Sigmoid colon (tissue), 6 donors: ENCODE measurements at regions not wholly inside any gene's neighbourhood (a gene's known extent, or its start where the extent isn't known, plus 50 kb on each side); places are given as distances from the start of the nearest gene placed in this dataset.
A peak's percentile ranks its signal among the peaks of the same experiment; 100 is the strongest.

Experiments
- DNase-seq: peaks from one replicate; pipeline ENCODE4 v3.0.0-alpha.2; 2019
- H3K27ac ChIP-seq, 4 donors: fragments of 200-600 bp; sonication (generic); one replicate each; pipeline ENCODE4 v1.5.1; 2016 to 2019; ENCODE audit warnings: mild to moderate bottlenecking in 1 of 4
- H3K27me3 ChIP-seq, 3 donors: fragments of 200-600 bp; sonication (generic); one replicate each; pipeline ENCODE4 v1.5.1; 2019; ENCODE audit warnings: mild to moderate bottlenecking in 1 of 3
- H3K36me3 ChIP-seq, 4 donors: fragments of 200-600 bp; sonication (generic); one replicate each; pipeline ENCODE4 v1.5.1; 2016 to 2019
- H3K4me1 ChIP-seq, 4 donors: fragments of 200-600 bp; sonication (generic); one replicate each; pipeline ENCODE4 v1.5.1; 2017 to 2019
- H3K4me3 ChIP-seq, 4 donors: fragments of 200-600 bp; sonication (generic); one replicate each; pipeline ENCODE4 v1.5.1; 2017 to 2019; ENCODE audit warnings: mild to moderate bottlenecking in 2 of 4, moderate library complexity in 1 of 4
- H3K9me3 ChIP-seq, 4 donors: fragments of 200-600 bp in 3 of 4; sonication (generic) in 3 of 4; one replicate each; pipeline versions ENCODE4 v1.5.1 to v1.6.1; 2013 to 2019
- EP300 ChIP-seq, 4 donors: sonication (generic); formaldehyde crosslinking; IDR thresholded peaks; one replicate each; pipeline ENCODE4 v1.6.1; 2017; ENCODE audit warnings: antibody characterized with exemption in 4 of 4
- POLR2A ChIP-seq, 2 donors: fragments of 450-650 bp; IDR thresholded peaks; one replicate each; pipeline ENCODE4 v1.6.1; 2016; ENCODE audit warnings: antibody characterized with exemption in 2 of 2, mild to moderate bottlenecking in 2 of 2, moderate library complexity in 2 of 2
- POLR2AphosphoS5 ChIP-seq, 4 donors: sonication (generic); formaldehyde crosslinking; IDR thresholded peaks; one replicate each; pipeline ENCODE4 v1.6.1; 2017; ENCODE audit warnings: antibody characterized with exemption in 4 of 4
- WGBS, 2 donors: extraction: QIAGEN DNeasy Blood & Tissue Kit; methylation state at CpG; one replicate each; pipeline ENCODE4 v1.1.7; 2013; 5-methylcytosine and 5-hydroxymethylcytosine counted together
- intact Hi-C: fragments of 100-400 bp; cut with DNase I; formaldehyde crosslinking; loops from one replicate; pipeline ENCODE4 v1.15.1; 2023
- TF ChIP-seq, protein P1 (sequence below), 4 experiments: fragments of 450-650 bp in 3 of 4; fragments of 200-600 bp in 1 of 4; IDR thresholded peaks; one replicate each; pipeline ENCODE4 v1.5.1; 2016 to 2019; ENCODE audit warnings: antibody characterized with exemption in 4 of 4, mild to moderate bottlenecking in 3 of 4, moderate library complexity in 2 of 4
- donor health status: healthy with polysubstance abuse.
- donor health status: healthy.

DNA sequence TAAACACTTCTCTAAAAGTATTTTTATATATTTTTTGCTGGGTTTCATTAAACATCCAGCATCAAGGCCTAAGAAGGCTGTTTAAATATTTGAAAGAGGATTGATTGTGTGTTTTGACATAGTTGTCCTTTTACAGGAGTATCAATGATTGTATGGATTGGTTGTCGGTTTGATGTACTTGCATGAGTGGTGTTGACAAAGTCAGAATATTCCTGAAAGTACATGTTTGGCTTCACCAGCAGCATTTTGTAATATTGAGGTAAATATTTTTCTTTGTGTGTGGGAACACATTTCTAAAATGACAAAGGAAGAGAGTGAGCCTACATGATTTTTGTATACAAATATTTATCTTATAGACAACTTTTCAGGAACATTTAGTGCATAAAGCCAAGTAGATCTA is 269.7 kb downstream of the PTBP2 start:
- 75 to 86% methylated on average over 1 of the region's 1 CpG for WGBS, 2 donors
- H3K9me3 ChIP-seq, result no peaks in the 10 kb centered on the region
- DNase-seq, result no peak
- H3K27ac ChIP-seq, result no peak overlapping the region
- intact Hi-C loops, result no loop called here
- H3K4me3 ChIP-seq, result no peak overlapping the region
- peaks cover 0 to 16% (median 7%) of the 10 kb centered on the region in 4 donors for H3K4me1 ChIP-seq
- no peaks in the 10 kb centered on the region for H3K27me3 ChIP-seq
- TF ChIP-seq POLR2AphosphoS5 (IDR thresholded peaks at IDR 0.05), result no peak
- no peaks in the 10 kb centered on the region for H3K36me3 ChIP-seq

DNA sequence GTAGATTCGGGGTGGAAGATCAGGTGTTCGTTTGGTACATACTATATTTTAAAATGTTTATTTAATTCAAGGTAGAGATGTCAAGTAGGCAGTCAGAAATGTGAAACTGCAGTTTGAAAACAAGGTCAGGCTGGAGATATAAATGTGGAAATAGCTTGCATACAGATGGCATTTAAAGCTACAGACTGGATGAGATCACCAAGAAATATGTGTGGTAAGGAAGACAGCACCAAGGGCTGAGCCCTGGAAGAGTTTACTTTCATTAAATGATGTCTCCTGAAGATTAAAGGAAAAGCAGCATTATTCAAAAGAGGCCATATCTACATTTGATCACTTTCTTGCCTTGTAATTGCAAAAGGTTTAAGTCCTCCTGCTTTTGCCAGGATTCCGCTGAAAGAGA is 271.3 kb downstream of the PTBP2 start:
- TF ChIP-seq, protein P1, sequence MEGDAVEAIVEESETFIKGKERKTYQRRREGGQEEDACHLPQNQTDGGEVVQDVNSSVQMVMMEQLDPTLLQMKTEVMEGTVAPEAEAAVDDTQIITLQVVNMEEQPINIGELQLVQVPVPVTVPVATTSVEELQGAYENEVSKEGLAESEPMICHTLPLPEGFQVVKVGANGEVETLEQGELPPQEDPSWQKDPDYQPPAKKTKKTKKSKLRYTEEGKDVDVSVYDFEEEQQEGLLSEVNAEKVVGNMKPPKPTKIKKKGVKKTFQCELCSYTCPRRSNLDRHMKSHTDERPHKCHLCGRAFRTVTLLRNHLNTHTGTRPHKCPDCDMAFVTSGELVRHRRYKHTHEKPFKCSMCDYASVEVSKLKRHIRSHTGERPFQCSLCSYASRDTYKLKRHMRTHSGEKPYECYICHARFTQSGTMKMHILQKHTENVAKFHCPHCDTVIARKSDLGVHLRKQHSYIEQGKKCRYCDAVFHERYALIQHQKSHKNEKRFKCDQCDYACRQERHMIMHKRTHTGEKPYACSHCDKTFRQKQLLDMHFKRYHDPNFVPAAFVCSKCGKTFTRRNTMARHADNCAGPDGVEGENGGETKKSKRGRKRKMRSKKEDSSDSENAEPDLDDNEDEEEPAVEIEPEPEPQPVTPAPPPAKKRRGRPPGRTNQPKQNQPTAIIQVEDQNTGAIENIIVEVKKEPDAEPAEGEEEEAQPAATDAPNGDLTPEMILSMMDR (IDR thresholded peaks at IDR 0.05), result no peak
- TF ChIP-seq EP300 (IDR thresholded peaks at IDR 0.05), result no peak
- WGBS, 2 donors, result 86 to 88% methylated on average over 3 of the region's 3 CpGs
- Histone ChIP-seq H3K4me1 (peaks cover 0 to 22% (median 10%) of the 10 kb centered on the region in 4 donors), H3K36me3 (no peaks in the 10 kb centered on the region), H3K27ac (no peak overlapping the region), H3K27me3 (no peaks in the 10 kb centered on the region), H3K4me3 (no peak overlapping the region), H3K9me3 (no peaks in the 10 kb centered on the region)
- intact Hi-C loops, result no loop called here
- no peak for DNase-seq

DNA sequence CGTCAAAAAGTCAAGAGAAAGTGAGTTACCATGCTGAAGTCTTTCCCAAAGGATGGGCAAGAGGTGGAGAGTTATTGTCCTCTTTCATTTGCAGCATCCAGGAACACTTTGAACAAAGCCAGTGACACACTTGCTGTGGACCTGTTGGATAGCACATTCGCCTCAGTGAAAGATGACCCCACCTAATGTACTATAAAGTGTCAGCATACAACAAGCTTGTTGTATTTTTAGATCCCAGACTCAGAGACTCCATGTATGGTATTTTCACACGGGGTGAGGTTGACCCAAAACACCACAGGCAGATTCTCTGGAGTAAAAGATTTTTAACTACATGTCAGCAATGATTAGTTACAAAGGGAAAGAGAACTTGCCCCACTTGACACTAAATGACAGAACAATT is 273.8 kb downstream of the PTBP2 start:
- TF ChIP-seq POLR2AphosphoS5 (IDR thresholded peaks at IDR 0.05), result peak in 2 of 4 donors; percentile 25 to 43
- no peak for TF ChIP-seq EP300 (IDR thresholded peaks at IDR 0.05)
- intact Hi-C loops, result no loop called here
- WGBS, 2 donors, result 58 to 66% methylated on average over 3 of the region's 3 CpGs
- no peaks in the 10 kb centered on the region for H3K27me3 ChIP-seq
- no peaks in the 10 kb centered on the region for H3K9me3 ChIP-seq
- H3K4me1 ChIP-seq, result peaks cover 0 to 22% (median 10%) of the 10 kb centered on the region in 4 donors
- no peak for DNase-seq
- H3K27ac ChIP-seq, result peak overlapping the region in 2 of 4 donors; percentile 33 to 42
- H3K4me3 ChIP-seq, result no peak overlapping the region
- H3K36me3 ChIP-seq, result no peaks in the 10 kb centered on the region

DNA sequence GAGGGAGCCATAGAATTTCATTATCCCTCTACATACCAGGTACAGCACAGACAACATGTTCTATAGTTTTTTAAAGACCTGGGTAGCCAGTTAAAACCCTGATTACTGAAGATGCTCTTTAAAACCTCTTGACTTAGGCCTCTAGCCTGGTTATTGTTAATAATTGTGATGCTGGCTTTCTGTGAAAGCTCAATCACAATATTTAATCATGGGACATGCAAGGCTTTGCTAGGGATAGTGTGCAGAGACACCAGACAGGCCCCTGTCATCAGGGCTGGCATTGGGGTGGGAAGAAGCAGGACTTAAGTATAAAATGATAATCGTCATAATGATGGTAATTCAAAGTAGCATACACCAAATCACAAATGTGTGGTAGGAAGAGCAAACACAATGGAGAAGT is 274.4 kb downstream of the PTBP2 start:
- peak overlapping the region in 2 of 4 donors; percentile 33 to 42 for H3K27ac ChIP-seq
- 56 to 82% methylated on average over 1 of the region's 1 CpG for WGBS, 2 donors
- no peaks in the 10 kb centered on the region for H3K36me3 ChIP-seq
- no peaks in the 10 kb centered on the region for H3K9me3 ChIP-seq
- DNase-seq, result no peak
- H3K4me3 ChIP-seq, result no peak overlapping the region
- TF ChIP-seq, protein P1 (IDR thresholded peaks at IDR 0.05), result no peak
- TF ChIP-seq POLR2AphosphoS5 (IDR thresholded peaks at IDR 0.05) (peak in 2 of 4 donors; percentile 42 to 48), EP300 (IDR thresholded peaks at IDR 0.05) (no peak), POLR2A (IDR thresholded peaks at IDR 0.05) (no peak)
- no peaks in the 10 kb centered on the region for H3K27me3 ChIP-seq
- H3K4me1 ChIP-seq, result peaks cover 0 to 22% (median 10%) of the 10 kb centered on the region in 4 donors
- intact Hi-C loops, result no loop called here

DNA sequence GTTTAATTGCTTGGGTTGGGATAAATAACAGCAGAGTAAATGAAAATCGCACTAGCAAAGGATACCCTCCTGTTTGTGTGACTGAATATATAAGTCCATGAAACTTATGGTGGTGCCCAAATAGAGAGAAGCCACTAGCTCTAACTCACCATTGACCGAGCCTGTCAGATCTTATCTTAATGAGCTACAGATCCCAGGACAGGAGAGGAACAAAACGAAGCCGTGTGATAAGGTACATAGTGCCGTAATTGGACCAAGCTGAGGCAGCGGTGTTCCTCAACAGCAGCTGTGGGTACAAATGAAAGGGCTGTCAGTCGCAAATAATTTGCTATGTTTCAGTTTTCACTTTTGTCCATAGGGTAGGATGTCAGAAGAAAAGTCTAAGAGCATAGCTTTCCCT is 276.1 kb downstream of the PTBP2 start:
- Histone ChIP-seq H3K36me3 (no peaks in the 10 kb centered on the region), H3K27ac (no peak overlapping the region), H3K4me1 (peaks cover 0 to 22% (median 10%) of the 10 kb centered on the region in 4 donors), H3K4me3 (no peak overlapping the region), H3K9me3 (no peaks in the 10 kb centered on the region), H3K27me3 (no peaks in the 10 kb centered on the region)
- DNase-seq, result no peak
- no peak for TF ChIP-seq POLR2AphosphoS5 (IDR thresholded peaks at IDR 0.05)
- TF ChIP-seq EP300 (IDR thresholded peaks at IDR 0.05), result no peak
- TF ChIP-seq, protein P1 (IDR thresholded peaks at IDR 0.05), result no peak
- TF ChIP-seq POLR2A (IDR thresholded peaks at IDR 0.05), result no peak
- 41 to 44% methylated on average over 7 of the region's 7 CpGs for WGBS, 2 donors
- intact Hi-C loops, result no loop called here

DNA sequence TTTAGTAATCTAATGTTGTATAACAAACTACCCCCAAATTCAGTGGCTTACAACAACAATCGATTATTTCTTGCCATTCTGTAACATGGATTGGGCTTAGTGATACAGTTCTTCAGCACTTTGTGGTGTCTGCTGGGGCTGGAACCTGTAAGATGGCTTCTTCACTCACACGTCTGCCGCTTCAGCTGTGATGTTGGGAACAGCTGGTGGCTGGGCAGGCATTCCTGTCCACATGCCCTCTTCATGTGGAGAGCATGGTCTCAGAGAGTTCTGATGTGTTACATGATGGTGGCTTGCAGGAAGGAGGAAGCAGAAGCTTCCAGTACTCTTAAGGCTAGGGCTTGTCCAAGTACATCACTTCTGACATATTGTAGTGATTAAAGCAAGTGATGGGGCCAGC is 276.9 kb downstream of the PTBP2 start:
- 91 to 93% methylated on average over 3 of the region's 3 CpGs for WGBS, 2 donors
- H3K27ac ChIP-seq, result no peak overlapping the region
- no peaks in the 10 kb centered on the region for H3K36me3 ChIP-seq
- H3K27me3 ChIP-seq, result no peaks in the 10 kb centered on the region
- H3K4me3 ChIP-seq, result no peak overlapping the region
- intact Hi-C loops, result no loop called here
- no peaks in the 10 kb centered on the region for H3K9me3 ChIP-seq
- DNase-seq, result no peak
- peaks cover 0 to 22% (median 10%) of the 10 kb centered on the region in 4 donors for H3K4me1 ChIP-seq
- TF ChIP-seq POLR2AphosphoS5 (IDR thresholded peaks at IDR 0.05) (no peak), EP300 (IDR thresholded peaks at IDR 0.05) (no peak), POLR2A (IDR thresholded peaks at IDR 0.05) (no peak)
- TF ChIP-seq, protein P1 (IDR thresholded peaks at IDR 0.05), result no peak
